A549 (cell line): ENCODE measurements at regions not wholly inside any gene's neighbourhood (a gene's known extent, or its start where the extent isn't known, plus 50 kb on each side); places are given as distances from the start of the nearest gene placed in this dataset.

Experiments used
- ATAC-seq, 2 experiments: fragments of 200-7000 bp in 1 of 2; fragments of >200 bp in 1 of 2; cut with Nextera tagmentation in 1 of 2; cut with Tn5 transposase in 1 of 2; 3 replicates each; pipeline versions ENCODE4 v1.8.0 to v1.9.1; 2018 to 2020; ENCODE audit warnings: mild to moderate bottlenecking in 1 of 2, moderate library complexity in 1 of 2
- CTCF ChIA-PET: fragments of 300-600 bp; sonication (Branson Sonifier 250); formaldehyde crosslinking; extraction: SDS; loops from one replicate; lab custom pipeline; 2021; ENCODE audit warnings: antibody characterized with exemption, inconsistent platforms; lab: Yijun Ruan, JAX
- POLR2A ChIA-PET: fragments of 350-600 bp; formaldehyde crosslinking; extraction: SDS; loops from one replicate; lab custom pipeline; 2021; ENCODE audit warnings: antibody characterized with exemption, inconsistent platforms; lab: Yijun Ruan, JAX
- DNase-seq, 2 experiments: peaks; one replicate each; pipeline versions ENCODE4 v3.0.0 to v3.0.0-alpha.2; 2011 to 2016; ENCODE audit warnings: low read depth in 1 of 2, low spot score in 1 of 2
- FAIRE-seq: peaks from 2 replicates; lab custom pipeline; 2011; peaks lifted over from hg19 to GRCh38; lab: Jason Lieb, UNC
- H3K27ac ChIP-seq, 2 experiments: fragments of >200 bp; sonication (Bioruptor Twin); formaldehyde crosslinking; 3 replicates each; pipeline ENCODE4 v1.5.1; 2016 to 2017
- H3K4me1 ChIP-seq: fragments of >200 bp; sonication (Bioruptor Twin); formaldehyde crosslinking; 3 replicates; pipeline ENCODE4 v1.6.1; 2016
- H3K4me2 ChIP-seq: fragments of >200 bp; sonication (Bioruptor Twin); formaldehyde crosslinking; 3 replicates; pipeline ENCODE4 v1.6.1; 2016
- H3K4me3 ChIP-seq: fragments of >200 bp; sonication (Bioruptor Twin); formaldehyde crosslinking; 3 replicates; pipeline ENCODE4 v1.5.1; 2016
- H3K9me3 ChIP-seq: fragments of >200 bp; sonication (Bioruptor Twin); formaldehyde crosslinking; 3 replicates; pipeline ENCODE4 v1.6.1; 2016
- ATOH8 ChIP-seq: fragments of 250-450 bp; sonication (Bioruptor Pico); IDR thresholded peaks from 2 replicates; pipeline ENCODE4 v1.5.0; 2020; ENCODE audit warnings: low read depth, mild to moderate bottlenecking, moderate library complexity
- CBX8 ChIP-seq: fragments of 200-600 bp; sonication (generic); IDR thresholded peaks from 2 replicates; pipeline ENCODE4 v1.6.1; 2016
- CHD2 ChIP-seq: fragments of 150-350 bp; IDR thresholded peaks from 2 replicates; pipeline ENCODE4 v1.6.1; 2014; ENCODE audit warnings: low read length; ENCODE audit not compliant: partially characterized antibody
- EHMT2 ChIP-seq: fragments of 200-600 bp; sonication (generic); IDR thresholded peaks from 2 replicates; pipeline ENCODE4 v1.6.1; 2016; ENCODE audit warnings: antibody characterized with exemption, low read depth, mild to moderate bottlenecking, moderate library complexity
- EP300 ChIP-seq, 2 experiments: fragments of >200 bp; sonication (Bioruptor Twin); formaldehyde crosslinking; IDR thresholded peaks; 2 replicates in 1 of 2; 3 replicates in 1 of 2; pipeline ENCODE4 v1.6.1; 2016 to 2017
- ESRRA ChIP-seq: fragments of 150-350 bp; IDR thresholded peaks from 2 replicates; pipeline ENCODE4 v1.6.1; 2014; ENCODE audit warnings: mild to moderate bottlenecking, low read length, borderline replicate concordance
- FOSB ChIP-seq: fragments of 250-450 bp; sonication (Bioruptor Pico); IDR thresholded peaks from 2 replicates; pipeline ENCODE4 v1.5.0; 2020; ENCODE audit warnings: mild to moderate bottlenecking, moderate library complexity
- FOSL2 ChIP-seq, 2 experiments: fragments of 450-650 bp in 1 of 2; fragments of >200 bp in 1 of 2; sonication (Bioruptor Twin) in 1 of 2; formaldehyde crosslinking; IDR thresholded peaks; 2 replicates each; pipeline versions ENCODE4 v1.5.0 to v1.6.1; 2016 to 2020; ENCODE audit warnings: mild to moderate bottlenecking in 1 of 2, moderate library complexity in 1 of 2
- HDAC2 ChIP-seq: fragments of 200-600 bp; sonication (generic); IDR thresholded peaks from 2 replicates; pipeline ENCODE4 v1.6.1; 2016
- HOXA7 ChIP-seq: fragments of 250-450 bp; sonication (Bioruptor Pico); IDR thresholded peaks from 2 replicates; pipeline ENCODE4 v1.5.0; 2020; ENCODE audit warnings: mild to moderate bottlenecking, moderate library complexity
- KDM1A ChIP-seq: fragments of 200-600 bp; sonication (generic); IDR thresholded peaks from 2 replicates; pipeline ENCODE4 v1.6.1; 2016; ENCODE audit warnings: low read depth, mild to moderate bottlenecking
- KDM5A ChIP-seq: fragments of 200-600 bp; sonication (generic); IDR thresholded peaks from 2 replicates; pipeline ENCODE4 v1.6.1; 2016; ENCODE audit warnings: antibody characterized with exemption, mild to moderate bottlenecking
- MAZ ChIP-seq: fragments of 150-350 bp; IDR thresholded peaks from 2 replicates; pipeline ENCODE4 v1.6.1; 2014; ENCODE audit warnings: antibody characterized with exemption, low read depth, low read length, borderline replicate concordance
- NFE2L2 ChIP-seq: fragments of 150-350 bp; conservative IDR thresholded peaks from 2 replicates; pipeline ENCODE4 v1.6.1; 2014; ENCODE audit warnings: low read length
- NPAS2 ChIP-seq: fragments of 250-450 bp; sonication (Bioruptor Pico); IDR thresholded peaks from 2 replicates; pipeline ENCODE4 v1.8.0; 2022; ENCODE audit warnings: mild to moderate bottlenecking, moderate library complexity, borderline replicate concordance
- NR3C1 ChIP-seq: fragments of >200 bp; sonication (Bioruptor Twin); formaldehyde crosslinking; IDR thresholded peaks from 3 replicates; pipeline ENCODE4 v1.6.1; 2017
- RARB ChIP-seq: fragments of 250-450 bp; sonication (Bioruptor Pico); IDR thresholded peaks from 2 replicates; pipeline ENCODE4 v1.8.0; 2021; ENCODE audit warnings: mild to moderate bottlenecking, moderate library complexity
- REST ChIP-seq: fragments of 200-600 bp; sonication (generic); IDR thresholded peaks from 2 replicates; pipeline ENCODE4 v1.6.1; 2016; ENCODE audit warnings: antibody characterized with exemption, mild to moderate bottlenecking, moderate library complexity
- SMC3 ChIP-seq: fragments of >200 bp; sonication (Bioruptor Twin); formaldehyde crosslinking; IDR thresholded peaks from 3 replicates; pipeline ENCODE4 v1.6.1; 2018; ENCODE audit warnings: inconsistent platforms
- TFCP2L1 ChIP-seq: fragments of 250-450 bp; sonication (Bioruptor Pico); IDR thresholded peaks from 2 replicates; pipeline ENCODE4 v1.5.0; 2021; ENCODE audit warnings: mild to moderate bottlenecking
- ZFP36 ChIP-seq: fragments of 450-650 bp; IDR thresholded peaks from 2 replicates; pipeline ENCODE4 v1.6.1; 2014; ENCODE audit warnings: borderline replicate concordance; ENCODE audit not compliant: partially characterized antibody
- ZNF302 ChIP-seq: fragments of 250-450 bp; sonication (Bioruptor Pico); IDR thresholded peaks from 2 replicates; pipeline ENCODE4 v1.9.0; 2021; ENCODE audit warnings: inconsistent platforms, mild to moderate bottlenecking, moderate library complexity
- ZSCAN20 ChIP-seq: fragments of 250-450 bp; sonication (Bioruptor Pico); IDR thresholded peaks from 2 replicates; pipeline ENCODE4 v1.8.0; 2022; ENCODE audit warnings: mild to moderate bottlenecking, moderate library complexity
- WGBS: methylation state at CpG from one replicate; pipeline ENCODE4 v1.1.6; 2017; ENCODE audit errors: missing lambda C conversion rate; 5-methylcytosine and 5-hydroxymethylcytosine counted together
- TF ChIP-seq, protein P1 (sequence below): IDR thresholded peaks from 2 replicates; pipeline ENCODE4 v1.6.1; 2012
- TF ChIP-seq, protein P2 (sequence below): fragments of 450-650 bp; IDR thresholded peaks from 2 replicates; pipeline ENCODE4 v1.6.1; 2014; ENCODE audit warnings: antibody characterized with exemption
- TF ChIP-seq, protein P3 (sequence below): fragments of 250-450 bp; sonication (Bioruptor Pico); IDR thresholded peaks from 2 replicates; pipeline ENCODE4 v1.5.0; 2021; ENCODE audit warnings: mild to moderate bottlenecking, moderate library complexity, borderline replicate concordance

DNA sequence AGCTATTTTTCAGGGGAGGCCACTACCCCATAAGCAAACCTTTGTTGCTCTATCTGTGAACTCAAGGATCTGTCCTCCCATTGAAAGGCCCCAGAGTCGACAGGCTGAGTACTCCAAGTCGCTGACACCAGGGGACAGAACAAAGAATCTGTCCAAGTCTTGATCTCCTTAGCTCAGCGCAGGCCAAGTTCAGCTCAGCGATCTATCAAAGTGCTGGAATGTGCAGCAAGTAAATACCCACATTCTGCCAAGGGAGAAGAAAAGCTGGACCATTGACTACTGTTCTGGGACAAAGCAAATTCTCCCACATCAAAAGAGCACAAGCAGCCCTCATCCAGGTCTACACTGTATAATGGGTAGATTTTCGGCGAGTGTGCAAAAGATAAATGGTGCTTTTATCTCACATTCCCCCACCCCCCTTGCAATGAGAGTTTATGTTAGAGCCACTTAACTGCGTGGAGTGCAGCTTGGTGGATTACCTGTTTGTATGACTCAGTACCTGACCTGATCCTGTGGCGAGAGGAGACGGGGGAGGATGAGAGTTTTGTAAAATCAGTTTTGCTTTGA lies 391.7 kb upstream of the SGCG start:
- 34% methylated on average over 9 of the region's 9 CpGs for WGBS
- CTCF ChIA-PET = interaction anchor here (1.1 to 2.3 kb wide), 2 partner anchors 12 to 1170 kb away, joined by 3 to 10 read pairs; no protein-coding TSS in a partner anchor
- no peak overlapping the region for H3K4me2 ChIP-seq
- no peaks in the 10 kb centered on the region for H3K4me1 ChIP-seq
- no peak overlapping the region for H3K27ac ChIP-seq
- FAIRE-seq (no peak), DNase-seq (no peak), ATAC-seq (no peak)
- H3K4me3 ChIP-seq = no peak overlapping the region
- TF ChIP-seq ZNF302 (CRISPR knock-in tag) (no peak), HDAC2 (no peak)
- no peaks in the 10 kb centered on the region for H3K9me3 ChIP-seq
- POLR2A ChIA-PET = no interaction called here

DNA sequence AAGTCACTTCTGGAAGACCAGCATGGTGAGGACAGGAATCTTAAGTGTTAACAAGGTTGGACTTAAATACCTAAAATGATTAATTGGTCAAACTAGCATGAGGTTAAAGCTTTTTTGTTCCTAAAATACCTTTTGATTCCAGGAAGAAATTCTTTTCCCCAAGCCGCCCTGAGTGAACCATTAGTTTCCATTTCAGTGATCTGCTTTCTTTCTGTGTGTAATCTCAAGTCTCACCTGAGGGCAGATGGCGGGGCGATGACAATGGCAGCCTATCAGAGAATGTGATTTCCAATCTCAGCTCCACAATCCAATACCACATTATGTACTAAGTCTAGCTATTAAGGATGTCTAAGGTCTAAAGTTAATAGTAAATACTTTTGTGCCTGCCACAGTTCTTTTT lies 390.9 kb upstream of the SGCG start:
- POLR2A ChIA-PET = no interaction called here
- DNase-seq (no peak), ATAC-seq (no peak), FAIRE-seq (no peak)
- H3K4me3 ChIP-seq = no peak overlapping the region
- H3K4me2 ChIP-seq = no peak overlapping the region
- H3K27ac ChIP-seq = no peak overlapping the region
- H3K4me1 ChIP-seq = no peaks in the 10 kb centered on the region
- CTCF ChIA-PET = interaction anchor here (2.3 kb wide), 1 partner anchor 11 kb away, joined by 10 read pairs; no protein-coding TSS in a partner anchor
- no peaks in the 10 kb centered on the region for H3K9me3 ChIP-seq
- TF ChIP-seq, protein P1, sequence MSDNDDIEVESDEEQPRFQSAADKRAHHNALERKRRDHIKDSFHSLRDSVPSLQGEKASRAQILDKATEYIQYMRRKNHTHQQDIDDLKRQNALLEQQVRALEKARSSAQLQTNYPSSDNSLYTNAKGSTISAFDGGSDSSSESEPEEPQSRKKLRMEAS = no peak
- TF ChIP-seq EHMT2 (no peak), NR3C1 (no peak), NFE2L2 (no peak), FOSB (no peak), CHD2 (no peak), ZSCAN20 (CRISPR knock-in tag) (no peak), ESRRA (no peak), ZNF302 (CRISPR knock-in tag) (no peak), REST (no peak), MAZ (no peak), SMC3 (no peak), TFCP2L1 (CRISPR knock-in tag) (no peak), KDM5A (no peak)
- TF ChIP-seq, protein P2, sequence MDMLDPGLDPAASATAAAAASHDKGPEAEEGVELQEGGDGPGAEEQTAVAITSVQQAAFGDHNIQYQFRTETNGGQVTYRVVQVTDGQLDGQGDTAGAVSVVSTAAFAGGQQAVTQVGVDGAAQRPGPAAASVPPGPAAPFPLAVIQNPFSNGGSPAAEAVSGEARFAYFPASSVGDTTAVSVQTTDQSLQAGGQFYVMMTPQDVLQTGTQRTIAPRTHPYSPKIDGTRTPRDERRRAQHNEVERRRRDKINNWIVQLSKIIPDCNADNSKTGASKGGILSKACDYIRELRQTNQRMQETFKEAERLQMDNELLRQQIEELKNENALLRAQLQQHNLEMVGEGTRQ = no peak
- TF ChIP-seq, all 56 proteins: peak for 0
- WGBS = 40% methylated on average over 3 of the region's 3 CpGs

GRCh38 chr13:22793598-22794134 lies 387.1 kb upstream of the SGCG start:
- FAIRE-seq = no peak
- ATAC-seq = no peak
- TF ChIP-seq EP300 (IDR thresholded peaks at IDR 0.05) (no peak), RARB (CRISPR knock-in tag) (no peak), ZNF302 (CRISPR knock-in tag) (no peak), CBX8 (no peak), ZFP36 (no peak), NPAS2 (no peak), ATOH8 (CRISPR knock-in tag) (no peak), FOSL2 (IDR thresholded peaks at IDR 0.05) (no peak), FOSL2 (CRISPR knock-in tag; IDR thresholded peaks at IDR 0.05) (no peak), KDM1A (no peak), HOXA7 (CRISPR knock-in tag) (no peak), NFE2L2 (no peak)
- TF ChIP-seq, protein P3, sequence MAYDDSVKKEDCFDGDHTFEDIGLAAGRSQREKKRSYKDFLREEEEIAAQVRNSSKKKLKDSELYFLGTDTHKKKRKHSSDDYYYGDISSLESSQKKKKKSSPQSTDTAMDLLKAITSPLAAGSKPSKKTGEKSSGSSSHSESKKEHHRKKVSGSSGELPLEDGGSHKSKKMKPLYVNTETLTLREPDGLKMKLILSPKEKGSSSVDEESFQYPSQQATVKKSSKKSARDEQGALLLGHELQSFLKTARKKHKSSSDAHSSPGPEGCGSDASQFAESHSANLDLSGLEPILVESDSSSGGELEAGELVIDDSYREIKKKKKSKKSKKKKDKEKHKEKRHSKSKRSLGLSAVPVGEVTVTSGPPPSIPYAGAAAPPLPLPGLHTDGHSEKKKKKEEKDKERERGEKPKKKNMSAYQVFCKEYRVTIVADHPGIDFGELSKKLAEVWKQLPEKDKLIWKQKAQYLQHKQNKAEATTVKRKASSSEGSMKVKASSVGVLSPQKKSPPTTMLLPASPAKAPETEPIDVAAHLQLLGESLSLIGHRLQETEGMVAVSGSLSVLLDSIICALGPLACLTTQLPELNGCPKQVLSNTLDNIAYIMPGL (CRISPR knock-in tag) = no peak
- Histone ChIP-seq H3K4me2 (no peak overlapping the region), H3K4me1 (no peaks in the 10 kb centered on the region), H3K27ac (no peak overlapping the region), H3K4me3 (no peak overlapping the region), H3K9me3 (no peaks in the 10 kb centered on the region)
- DNase-seq = peak in 1 of 2 experiments; percentile 6
- WGBS = 31% methylated on average over 10 of the region's 10 CpGs
- ChIA-PET CTCF (no interaction called here), POLR2A (no interaction called here)
